SIG-M5 treated with dmso at 0.1 percent for 504 hours (cell line): ENCODE measurements at regions not wholly inside any gene's neighbourhood (a gene's known extent, or its start where the extent isn't known, plus 50 kb on each side); places are given as distances from the start of the nearest gene placed in this dataset.
"Not testable (repeated sequence)": the region's sequence is repeated elsewhere in the genome, so short reads cannot be mapped to it uniquely, and the experiment has no call there.

ENCODE experiments used
- DNase-seq: peaks from one replicate; lab custom pipeline; 2025; ENCODE audit not compliant: unreplicated experiment; lab: John Stamatoyannopoulos, UW

GRCh38 chr5:155594270-155594669, 580.7 kb downstream of the KIF4B start:
- DNase-seq: no peak

GRCh38 chr5:155595791-155596190, 582.2 kb downstream of the KIF4B start:
- no peak for DNase-seq

- no peak for DNase-seq
Observed at GRCh38 chr5:155598552-155598951, 585.0 kb downstream of the KIF4B start.

GRCh38 chr5:155605920-155606319, 592.4 kb downstream of the KIF4B start:
- DNase-seq: no peak

GRCh38 chr5:155616779-155617392, 603.3 kb downstream of the KIF4B start:
- peak; percentile 20 for DNase-seq

GRCh38 chr5:155619688-155620087, 606.1 kb downstream of the KIF4B start:
- DNase-seq: no peak

GRCh38 chr5:155620821-155621410, 607.4 kb downstream of the KIF4B start:
- no peak for DNase-seq

- no peak for DNase-seq
Observed at GRCh38 chr5:155624597-155625241, 611.2 kb downstream of the KIF4B start.

- DNase-seq: no peak
Observed at GRCh38 chr5:155625315-155625714, 611.8 kb downstream of the KIF4B start.

GRCh38 chr5:155625897-155626543, 612.5 kb downstream of the KIF4B start:
- DNase-seq: no peak

- no peak for DNase-seq
Observed at GRCh38 chr5:155626592-155626991, 613.0 kb downstream of the KIF4B start.

- DNase-seq: no peak
Observed at GRCh38 chr5:155628346-155628745, 614.8 kb downstream of the KIF4B start.

GRCh38 chr5:155629597-155629996, 616.0 kb downstream of the KIF4B start:
- no peak for DNase-seq

- no peak for DNase-seq
Observed at GRCh38 chr5:155631116-155631515, 617.6 kb downstream of the KIF4B start.

- no peak for DNase-seq
Observed at GRCh38 chr5:155633338-155633957, 619.9 kb downstream of the KIF4B start.

GRCh38 chr5:155649666-155650065, 636.1 kb downstream of the KIF4B start:
- DNase-seq: no peak

GRCh38 chr5:155655569-155655968, 642.0 kb downstream of the KIF4B start:
- no peak for DNase-seq

- no peak for DNase-seq
Observed at GRCh38 chr5:155661859-155662258, 648.3 kb downstream of the KIF4B start.

- no peak for DNase-seq
Observed at GRCh38 chr5:155665361-155665760, 651.8 kb downstream of the KIF4B start.

GRCh38 chr5:155672001-155672400, 655.0 kb upstream of the SGCD start:
- not testable (repeated sequence) for DNase-seq

GRCh38 chr5:155676967-155677366, 650.0 kb upstream of the SGCD start:
- no peak for DNase-seq

GRCh38 chr5:155678371-155678770, 648.6 kb upstream of the SGCD start:
- no peak for DNase-seq
